NB4 (cell line): ENCODE measurements at regions not wholly inside any gene's neighbourhood (a gene's known extent, or its start where the extent isn't known, plus 50 kb on each side); places are given as distances from the start of the nearest gene placed in this dataset.
"Not testable (repeated sequence)": the region's sequence is repeated elsewhere in the genome, so short reads cannot be mapped to it uniquely, and the experiment has no call there.

Source experiments
- DNase-seq: peaks from one replicate; pipeline ENCODE4 v3.0.0; 2010; ENCODE audit warnings: low read depth
- H3K4me3 ChIP-seq: one replicate; pipeline ENCODE4 v1.5.1; 2011; ENCODE audit warnings: mild to moderate bottlenecking, low read depth, low read length, moderate library complexity
- CTCF ChIP-seq: IDR thresholded peaks from one replicate; pipeline ENCODE4 v1.5.1; 2012; ENCODE audit warnings: low read depth, low read length
- MAX ChIP-seq: IDR thresholded peaks from 2 replicates; pipeline ENCODE4 v1.6.1; 2011; ENCODE audit warnings: low read depth, low read length
- MYC ChIP-seq: IDR thresholded peaks from 2 replicates; pipeline ENCODE4 v1.6.1; 2011; ENCODE audit warnings: low read depth, low read length
- POLR2A ChIP-seq: IDR thresholded peaks from 2 replicates; pipeline ENCODE4 v1.6.1; 2011; ENCODE audit warnings: mild to moderate bottlenecking; ENCODE audit not compliant: insufficient read length; ENCODE audit errors: extremely low read depth

DNA sequence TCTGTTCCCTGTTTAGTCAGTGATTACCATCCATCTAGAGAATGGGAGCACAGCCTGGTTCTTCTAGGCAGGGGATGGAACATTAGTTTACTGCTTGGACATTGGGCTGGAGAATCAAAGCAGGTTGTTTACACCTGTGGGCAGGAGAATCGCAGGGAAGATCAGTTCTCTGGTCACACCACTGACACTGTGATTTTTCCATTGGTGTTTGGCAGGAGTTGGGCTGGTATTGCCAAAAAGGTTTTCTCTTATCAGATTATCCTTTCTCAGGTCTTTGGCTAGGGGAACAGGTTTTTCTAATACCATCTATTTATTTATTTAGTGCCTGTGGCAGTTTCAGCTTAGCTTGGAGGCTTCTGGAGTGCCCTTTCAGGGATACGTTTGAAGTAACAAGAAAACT, 219.3 kb upstream of the GRIN3A start:
- no peak for TF ChIP-seq MYC
- TF ChIP-seq CTCF: no peak
- TF ChIP-seq MAX: no peak
- TF ChIP-seq POLR2A: no peak
- H3K4me3 ChIP-seq: no peak overlapping the region
- DNase-seq: no peak

DNA sequence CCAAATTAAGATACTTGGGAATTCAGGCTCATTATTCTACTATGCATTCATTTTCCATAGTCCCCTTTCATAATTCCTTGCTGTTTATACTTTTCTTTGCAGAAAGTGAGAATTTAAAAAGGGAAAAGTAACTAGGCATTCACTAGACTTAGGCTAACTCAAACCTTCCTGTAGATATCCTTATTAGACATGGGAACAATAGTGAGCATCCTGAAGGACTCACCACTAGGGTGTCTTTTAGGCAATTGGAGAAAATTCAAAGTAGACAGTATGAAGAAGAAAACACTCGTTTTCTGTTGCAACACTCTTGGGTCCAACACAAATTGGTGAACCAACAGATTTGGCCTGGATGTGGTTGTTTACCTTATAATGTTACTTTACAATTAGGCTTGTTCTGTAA, 213.2 kb upstream of the GRIN3A start:
- no peak overlapping the region for H3K4me3 ChIP-seq
- DNase-seq: no peak
- TF ChIP-seq CTCF: no peak
- TF ChIP-seq POLR2A: no peak
- TF ChIP-seq MAX: no peak
- no peak for TF ChIP-seq MYC

GRCh38 chr9:101931756-101932155, 193.3 kb upstream of the GRIN3A start:
- TF ChIP-seq POLR2A (no peak), MYC (no peak), MAX (no peak), CTCF (no peak)

DNA sequence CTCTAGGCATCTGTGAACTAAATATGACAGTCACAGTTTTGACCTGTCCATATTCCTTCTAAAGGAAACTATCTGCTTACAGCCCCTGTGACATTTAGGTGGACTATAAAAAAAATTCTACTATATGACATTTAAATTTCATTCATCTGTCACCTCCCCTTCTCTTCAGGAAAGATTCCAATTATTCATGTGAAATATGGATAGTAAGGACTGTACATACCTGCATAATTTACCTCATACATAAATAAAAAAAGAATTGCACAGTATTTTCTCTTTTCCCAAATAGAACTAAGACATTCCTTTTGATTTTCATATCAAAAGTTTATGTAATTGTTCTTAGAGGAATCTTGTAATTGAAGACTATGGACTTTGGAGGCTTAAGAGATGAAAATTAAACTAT, 192.3 kb upstream of the GRIN3A start:
- no peak overlapping the region for H3K4me3 ChIP-seq
- TF ChIP-seq MYC: no peak
- no peak for TF ChIP-seq POLR2A
- no peak for TF ChIP-seq MAX
- no peak for TF ChIP-seq CTCF

More at GRCh38 chr9:101931756-101932155, 193.3 kb upstream of the GRIN3A start:
- H3K4me3 ChIP-seq: no peak overlapping the region
- no peak for DNase-seq

GRCh38 chr9:101925498-101925897, 187.1 kb upstream of the GRIN3A start:
- H3K4me3 ChIP-seq: no peak overlapping the region
- TF ChIP-seq CTCF (no peak), POLR2A (no peak), MAX (no peak), MYC (no peak)
- no peak for DNase-seq

More for the DNA sequence above, 192.3 kb upstream of the GRIN3A start:
- DNase-seq: no peak

DNA sequence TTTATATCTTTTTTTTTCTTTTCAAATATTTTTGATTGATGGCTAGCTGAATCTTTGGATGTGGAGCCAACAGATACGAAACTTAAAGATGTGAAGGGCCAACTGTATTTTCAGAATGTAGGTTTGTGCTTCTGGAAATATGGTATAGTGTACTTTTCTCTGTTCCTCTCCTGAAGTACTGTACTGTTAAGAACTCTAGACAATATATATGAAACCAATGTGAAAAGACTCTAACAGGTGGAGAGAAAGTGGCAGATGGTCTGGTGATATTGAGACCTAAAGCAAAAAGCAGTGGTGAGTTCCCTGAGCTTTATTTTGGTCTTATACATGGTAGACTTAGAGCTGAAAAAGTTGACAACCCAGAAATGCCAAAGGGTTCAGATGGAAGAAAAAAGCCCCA, 185.0 kb upstream of the GRIN3A start:
- TF ChIP-seq MAX (no peak), CTCF (no peak), MYC (no peak)
- H3K4me3 ChIP-seq: no peak overlapping the region
- no peak for DNase-seq

DNA sequence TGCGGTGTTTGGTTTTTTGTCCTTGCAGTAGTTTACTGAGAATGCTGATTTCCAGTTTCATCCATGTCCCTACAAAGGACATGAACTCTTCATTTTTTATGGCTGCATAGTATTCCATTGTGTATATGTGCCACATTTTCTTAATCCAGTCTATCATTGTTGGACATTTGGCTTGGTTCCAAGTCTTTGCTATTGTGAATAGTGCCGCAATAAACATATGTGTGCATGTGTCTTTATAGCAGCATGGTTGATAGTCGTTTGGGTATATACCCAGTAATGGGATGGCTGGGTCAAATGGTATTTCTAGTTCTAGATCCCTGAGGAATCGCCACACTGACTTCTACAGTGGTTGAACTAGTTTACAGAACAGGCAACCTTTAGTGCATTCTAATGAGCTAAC, 178.5 kb upstream of the GRIN3A start:
- not testable (repeated sequence) for H3K4me3 ChIP-seq, DNase-seq
